ENCODE measurements at regions not wholly inside any gene's neighbourhood (a gene's known extent, or its start where the extent isn't known, plus 50 kb on each side); places are given as distances from the start of the nearest gene placed in this dataset.

- DNase-seq = no peak
These were observed 182.2 kb upstream of the USP15 start for GRCh38 chr12:62078020-62078419.

- no peak for DNase-seq
These were observed 177.8 kb upstream of the USP15 start for GRCh38 chr12:62082448-62082847.

GRCh38 chr12:62098132-62098531 is 162.1 kb upstream of the USP15 start:
- no peak for DNase-seq

GRCh38 chr12:62103748-62104147 is 156.5 kb upstream of the USP15 start:
- DNase-seq = no peak

GRCh38 chr12:62106547-62107185 is 153.5 kb upstream of the USP15 start:
- no peak for DNase-seq

GRCh38 chr12:62113366-62114011 is 146.7 kb upstream of the USP15 start:
- DNase-seq = no peak

GRCh38 chr12:62116986-62117385 is 143.2 kb upstream of the USP15 start:
- no peak for DNase-seq

- DNase-seq = peak; percentile 43
These were observed 136.4 kb upstream of the USP15 start for GRCh38 chr12:62123721-62124203.

GRCh38 chr12:62127516-62127915 is 132.7 kb upstream of the USP15 start:
- no peak for DNase-seq

GRCh38 chr12:62128175-62128975 is 131.8 kb upstream of the USP15 start:
- DNase-seq = no peak

GRCh38 chr12:62129291-62129690 is 130.9 kb upstream of the USP15 start:
- DNase-seq = no peak

GRCh38 chr12:62130402-62130801 is 129.8 kb upstream of the USP15 start:
- DNase-seq = no peak

GRCh38 chr12:62130834-62131552 is 129.2 kb upstream of the USP15 start:
- DNase-seq = no peak

GRCh38 chr12:62133440-62133839 is 126.8 kb upstream of the USP15 start:
- no peak for DNase-seq

GRCh38 chr12:62135553-62136200 is 124.5 kb upstream of the USP15 start:
- DNase-seq = no peak

- no peak for DNase-seq
These were observed 123.7 kb upstream of the USP15 start for GRCh38 chr12:62136496-62136895.

GRCh38 chr12:62138527-62138926 is 121.7 kb upstream of the USP15 start:
- no peak for DNase-seq

- DNase-seq = no peak
These were observed 113.9 kb upstream of the USP15 start for GRCh38 chr12:62146318-62146717.

- DNase-seq = no peak
These were observed 102.2 kb upstream of the USP15 start for GRCh38 chr12:62158013-62158412.

GRCh38 chr12:62158461-62159360 is 101.5 kb upstream of the USP15 start:
- no peak for DNase-seq

GRCh38 chr12:62162214-62162613 is 98.0 kb upstream of the USP15 start:
- no peak for DNase-seq

- DNase-seq = no peak
These were observed 96.8 kb upstream of the USP15 start for GRCh38 chr12:62163368-62163767.

Measured in CD4-positive, alpha-beta T cell treated with Interleukin-10 for 1 hour (primary cell).